ENCODE measurements at regions not wholly inside any gene's neighbourhood (a gene's known extent, or its start where the extent isn't known, plus 50 kb on each side); places are given as distances from the start of the nearest gene placed in this dataset.

GRCh38 chr14:86897224-86897623, 1095.8 kb downstream of the GALC start:
- Mint-ChIP-seq H3K4me1 (ENCODE audit: low read depth, unreplicated experiment) (peaks cover 31% of the 10 kb centered on the region), H3K4me3 (ENCODE audit: low read depth, unreplicated experiment) (no peak overlapping the region), H3K27me3 (ENCODE audit: unreplicated experiment) (no peaks in the 10 kb centered on the region), H3K27ac (ENCODE audit: unreplicated experiment) (peak overlapping the region; percentile 74), H3K36me3 (ENCODE audit: insufficient read depth, unreplicated experiment) (no peaks in the 10 kb centered on the region), H3K9me3 (ENCODE audit: low read depth, unreplicated experiment) (no peaks in the 10 kb centered on the region)
- DNase-seq: no peak
- BruUV-seq (replicated peaks): no TSS peak
- CTCF ChIA-PET: interaction anchor here (0.6 to 1.1 kb wide), 2 partner anchors 39 to 132 kb away, joined by 3 read pairs; no protein-coding TSS in a partner anchor
- intact Hi-C loops (cut with micrococcal nuclease; ENCODE audit: unreplicated experiment): loop anchor here (1.0 to 5.0 kb wide), 5 partner anchors 26 to 435 kb away; no protein-coding TSS in a partner anchor
- no peak for TF ChIP-seq CTCF (IDR thresholded peaks at IDR 0.05; ENCODE audit: unreplicated experiment)

DNA sequence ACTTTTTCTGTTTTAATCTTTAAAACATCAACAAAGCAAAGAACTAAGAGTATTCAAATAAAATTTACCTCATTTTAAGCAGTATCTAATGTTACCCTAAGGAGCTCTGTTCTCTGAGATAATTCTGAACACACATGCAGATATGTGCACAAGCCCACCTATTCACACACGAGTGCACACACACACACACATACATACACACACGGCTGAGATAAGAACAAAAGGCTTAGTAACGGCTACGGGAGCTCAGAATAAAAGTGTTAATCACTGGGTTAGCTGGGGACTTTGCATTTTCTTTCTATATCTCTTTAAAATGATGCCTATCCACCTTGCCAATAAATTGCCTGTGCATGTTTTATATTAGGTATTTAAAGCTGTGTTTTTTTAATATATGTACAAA, 1096.3 kb downstream of the GALC start:
- Mint-ChIP-seq H3K4me1 (ENCODE audit: low read depth, unreplicated experiment) (peaks cover 36% of the 10 kb centered on the region), H3K9me3 (ENCODE audit: low read depth, unreplicated experiment) (no peaks in the 10 kb centered on the region), H3K4me3 (ENCODE audit: low read depth, unreplicated experiment) (no peak overlapping the region), H3K27me3 (ENCODE audit: unreplicated experiment) (no peaks in the 10 kb centered on the region), H3K27ac (ENCODE audit: unreplicated experiment) (peak overlapping the region; percentile 74), H3K36me3 (ENCODE audit: insufficient read depth, unreplicated experiment) (no peaks in the 10 kb centered on the region)
- CTCF ChIA-PET: interaction anchor here (1.1 kb wide), 1 partner anchor 39 kb away, joined by 3 read pairs; no protein-coding TSS in a partner anchor
- TF ChIP-seq CTCF (IDR thresholded peaks at IDR 0.05; ENCODE audit: unreplicated experiment): no peak
- intact Hi-C loops (cut with micrococcal nuclease; ENCODE audit: unreplicated experiment): loop anchor here (1.0 to 5.0 kb wide), 5 partner anchors 26 to 434 kb away; no protein-coding TSS in a partner anchor
- DNase-seq: peak; percentile 13
- no TSS peak for BruUV-seq (replicated peaks)

- Mint-ChIP-seq H3K4me3 (ENCODE audit: low read depth, unreplicated experiment) (no peak overlapping the region), H3K36me3 (ENCODE audit: insufficient read depth, unreplicated experiment) (no peaks in the 10 kb centered on the region), H3K27ac (ENCODE audit: unreplicated experiment) (no peak overlapping the region), H3K4me1 (ENCODE audit: low read depth, unreplicated experiment) (peaks cover 40% of the 10 kb centered on the region), H3K9me3 (ENCODE audit: low read depth, unreplicated experiment) (peaks cover 7% of the 10 kb centered on the region), H3K27me3 (ENCODE audit: unreplicated experiment) (no peaks in the 10 kb centered on the region)
- DNase-seq: no peak
- intact Hi-C loops (cut with micrococcal nuclease; ENCODE audit: unreplicated experiment): no loop called here
- TF ChIP-seq CTCF (IDR thresholded peaks at IDR 0.05; ENCODE audit: unreplicated experiment): no peak
- CTCF ChIA-PET: no interaction called here
- BruUV-seq (replicated peaks): no TSS peak
Observed at GRCh38 chr14:86892152-86892956, 1100.6 kb downstream of the GALC start.

GRCh38 chr14:86885280-86885679, 1107.7 kb downstream of the GALC start:
- peaks cover 12% of the 10 kb centered on the region for H3K9me3 Mint-ChIP-seq (ENCODE audit: low read depth, unreplicated experiment)
- no peak for TF ChIP-seq CTCF (IDR thresholded peaks at IDR 0.05; ENCODE audit: unreplicated experiment)

More at GRCh38 chr14:86885280-86885679, 1107.7 kb downstream of the GALC start:
- Mint-ChIP-seq H3K27me3 (ENCODE audit: unreplicated experiment) (no peaks in the 10 kb centered on the region), H3K27ac (ENCODE audit: unreplicated experiment) (no peak overlapping the region), H3K4me3 (ENCODE audit: low read depth, unreplicated experiment) (no peak overlapping the region), H3K4me1 (ENCODE audit: low read depth, unreplicated experiment) (no peaks in the 10 kb centered on the region), H3K36me3 (ENCODE audit: insufficient read depth, unreplicated experiment) (no peaks in the 10 kb centered on the region)
- CTCF ChIA-PET: no interaction called here
- intact Hi-C loops (cut with micrococcal nuclease; ENCODE audit: unreplicated experiment): no loop called here
- DNase-seq: no peak
- BruUV-seq (replicated peaks): no TSS peak

All from Calu3 (cell line).